Liver (tissue), 8 donors: ENCODE measurements at regions not wholly inside any gene's neighbourhood (a gene's known extent, or its start where the extent isn't known, plus 50 kb on each side); places are given as distances from the start of the nearest gene placed in this dataset.

Source experiments
- DNase-seq: peaks from one replicate; pipeline ENCODE4 v3.0.0-alpha.2; 2017; ENCODE audit warnings: low spot score
- H3K27ac ChIP-seq, 2 donors: one replicate each; pipeline ENCODE4 v1.7.0; 2013; ENCODE audit warnings: inconsistent platforms in 2 of 2, low read length in 2 of 2, control low read depth in 1 of 2, low read depth in 1 of 2, mild to moderate bottlenecking in 1 of 2
- H3K27me3 ChIP-seq, 4 donors: one replicate each; pipeline versions ENCODE4 v1.6.1 to v1.7.0; 2013; ENCODE audit warnings: low read length in 3 of 4, inconsistent platforms in 1 of 4, mild to moderate bottlenecking in 1 of 4, moderate library complexity in 1 of 4; ENCODE audit not compliant: control insufficient read depth in 4 of 4, insufficient read depth in 4 of 4
- H3K36me3 ChIP-seq, 4 donors: one replicate each; pipeline versions ENCODE4 v1.6.1 to v1.7.0; 2013; ENCODE audit warnings: low read length in 3 of 4, mild to moderate bottlenecking in 3 of 4, low read depth in 1 of 4, moderate library complexity in 1 of 4; ENCODE audit not compliant: control insufficient read depth in 4 of 4, insufficient read depth in 3 of 4
- H3K4me1 ChIP-seq, 4 donors: one replicate each; pipeline versions ENCODE4 v1.6.1 to v1.7.0; 2013; ENCODE audit warnings: low read length in 3 of 4, mild to moderate bottlenecking in 3 of 4, moderate library complexity in 1 of 4; ENCODE audit not compliant: control insufficient read depth in 4 of 4, insufficient read depth in 4 of 4
- H3K4me3 ChIP-seq, 3 donors: one replicate each; pipeline versions ENCODE4 v1.6.1 to v1.7.0; 2013; ENCODE audit warnings: low read length in 3 of 3, control low read depth in 1 of 3, low read depth in 1 of 3, mild to moderate bottlenecking in 1 of 3
- H3K9ac ChIP-seq, 2 donors: one replicate each; pipeline ENCODE4 v1.7.0; 2013; ENCODE audit warnings: low read length in 2 of 2, mild to moderate bottlenecking in 2 of 2, moderate library complexity in 2 of 2, control low read depth in 1 of 2, low read depth in 1 of 2
- H3K9me3 ChIP-seq, 4 donors: one replicate each; pipeline versions ENCODE4 v1.6.1 to v1.7.0; 2013; ENCODE audit warnings: low read length in 3 of 4; ENCODE audit not compliant: control insufficient read depth in 4 of 4
- ATF3 ChIP-seq: IDR thresholded peaks from 2 replicates; pipeline ENCODE4 v1.6.1; 2016; ENCODE audit warnings: antibody characterized with exemption
- CTCF ChIP-seq: fragments of 150-350 bp; IDR thresholded peaks from 2 replicates; pipeline ENCODE4 v1.5.1; 2017; ENCODE audit warnings: improper control_type of control experiment, low read depth, low read length; ENCODE audit not compliant: missing input control
- EGR1 ChIP-seq, 2 donors: IDR thresholded peaks; 2 replicates each; pipeline ENCODE4 v1.6.1; 2016 to 2018; ENCODE audit warnings: antibody characterized with exemption in 2 of 2, low read depth in 2 of 2
- FOXA1 ChIP-seq: IDR thresholded peaks from 2 replicates; pipeline ENCODE4 v1.6.1; 2016; ENCODE audit warnings: antibody characterized with exemption
- FOXA2 ChIP-seq: IDR thresholded peaks from 2 replicates; pipeline ENCODE4 v1.6.1; 2016; ENCODE audit warnings: antibody characterized with exemption
- GABPA ChIP-seq, 2 donors: IDR thresholded peaks in 1 of 2; conservative IDR thresholded peaks in 1 of 2; 2 replicates each; pipeline ENCODE4 v1.6.1; 2016; ENCODE audit warnings: antibody characterized with exemption in 2 of 2, mild to moderate bottlenecking in 1 of 2, moderate library complexity in 1 of 2
- HNF4A ChIP-seq, 2 donors: conservative IDR thresholded peaks; 2 replicates each; pipeline ENCODE4 v1.6.1; 2016; ENCODE audit warnings: antibody characterized with exemption in 2 of 2, mild to moderate bottlenecking in 2 of 2
- HNF4G ChIP-seq: IDR thresholded peaks from 2 replicates; pipeline ENCODE4 v1.6.1; 2016; ENCODE audit warnings: antibody characterized with exemption
- NR2F2 ChIP-seq: IDR thresholded peaks from 2 replicates; pipeline ENCODE4 v1.6.1; 2016; ENCODE audit warnings: antibody characterized with exemption
- RAD21 ChIP-seq, 2 donors: IDR thresholded peaks; 2 replicates each; pipeline ENCODE4 v1.6.1; 2016; ENCODE audit warnings: antibody characterized with exemption in 2 of 2, mild to moderate bottlenecking in 2 of 2
- REST ChIP-seq: IDR thresholded peaks from 2 replicates; pipeline ENCODE4 v1.6.1; 2016; ENCODE audit warnings: antibody characterized with exemption, mild to moderate bottlenecking
- RXRA ChIP-seq, 2 donors: IDR thresholded peaks; 2 replicates each; pipeline ENCODE4 v1.6.1; 2017 to 2018; ENCODE audit warnings: antibody characterized with exemption in 2 of 2, mild to moderate bottlenecking in 1 of 2
- TAF1 ChIP-seq: conservative IDR thresholded peaks from 2 replicates; pipeline ENCODE4 v1.6.1; 2016; ENCODE audit warnings: antibody characterized with exemption, mild to moderate bottlenecking
- YY1 ChIP-seq: IDR thresholded peaks from 2 replicates; pipeline ENCODE4 v1.6.1; 2016; ENCODE audit warnings: antibody characterized with exemption, mild to moderate bottlenecking
- ZBTB33 ChIP-seq: IDR thresholded peaks from 2 replicates; pipeline ENCODE4 v1.6.1; 2016; ENCODE audit warnings: antibody characterized with exemption
- WGBS: extraction: QIAGEN DNeasy Blood & Tissue Kit; methylation state at CpG from one replicate; pipeline ENCODE4 v1.1.7; 2013; 5-methylcytosine and 5-hydroxymethylcytosine counted together
- donor health status: healthy.
- donor health status: healthy.
- donor health status: healthy.
- donor health status: healthy.
- donor health status: healthy.

GRCh38 chrX:46072791-46073190, 472.4 kb downstream of the ZNF674 start:
- H3K9me3 ChIP-seq, result peaks cover 0 to 1% (median 0%) of the 10 kb centered on the region in 4 donors
- no peak overlapping the region for H3K9ac ChIP-seq
- no peak overlapping the region for H3K27ac ChIP-seq
- TF ChIP-seq TAF1 (no peak), GABPA (IDR thresholded peaks at IDR 0.05 in 1 of 2, conservative IDR thresholded peaks at IDR 0.05 in 1 of 2) (no peak), REST (no peak), NR2F2 (no peak), YY1 (no peak), HNF4A (conservative IDR thresholded peaks at IDR 0.05) (no peak), ZBTB33 (no peak), RAD21 (IDR thresholded peaks at IDR 0.05) (no peak), EGR1 (IDR thresholded peaks at IDR 0.05; ENCODE audit: low read depth in 2 of 2) (no peak), FOXA2 (no peak), ATF3 (no peak), HNF4G (no peak), RXRA (IDR thresholded peaks at IDR 0.05) (no peak), CTCF (no peak)
- WGBS, result 77% methylated on average over 3 of the region's 3 CpGs
- H3K4me3 ChIP-seq, result no peak overlapping the region
- H3K4me1 ChIP-seq, result no peaks in the 10 kb centered on the region
- H3K36me3 ChIP-seq, result no peaks in the 10 kb centered on the region
- DNase-seq, result no peak
- H3K27me3 ChIP-seq, result no peaks in the 10 kb centered on the region

- no peak for DNase-seq
- Histone ChIP-seq H3K9ac (no peak overlapping the region), H3K4me3 (no peak overlapping the region), H3K9me3 (peaks cover 0 to 1% (median 0%) of the 10 kb centered on the region in 4 donors), H3K27me3 (no peaks in the 10 kb centered on the region), H3K36me3 (no peaks in the 10 kb centered on the region), H3K27ac (no peak overlapping the region), H3K4me1 (no peaks in the 10 kb centered on the region)
- 73% methylated on average over 2 of the region's 2 CpGs for WGBS
- TF ChIP-seq ATF3, result no peak
- TF ChIP-seq HNF4A (conservative IDR thresholded peaks at IDR 0.05), result no peak
- TF ChIP-seq HNF4G, result no peak
- no peak for TF ChIP-seq REST
- no peak for TF ChIP-seq FOXA2
- no peak for TF ChIP-seq TAF1
- TF ChIP-seq ZBTB33, result no peak
- no peak for TF ChIP-seq CTCF
- no peak for TF ChIP-seq RXRA (IDR thresholded peaks at IDR 0.05)
- TF ChIP-seq FOXA1, result no peak
These were observed 472.8 kb downstream of the ZNF674 start for GRCh38 chrX:46072372-46072771.
